ENCODE measurements at regions not wholly inside any gene's neighbourhood (a gene's known extent, or its start where the extent isn't known, plus 50 kb on each side); places are given as distances from the start of the nearest gene placed in this dataset.
"Not testable (repeated sequence)": the region's sequence is repeated elsewhere in the genome, so short reads cannot be mapped to it uniquely, and the experiment has no call there.

GRCh38 chr9:113664181-113664875, 200.8 kb downstream of the RGS3 start:
- DNase-seq (ENCODE audit: low read depth in 2 of 2): peak in 1 of 2 donors; percentile 67

GRCh38 chr9:113665064-113665463, 201.5 kb downstream of the RGS3 start:
- no peak for DNase-seq (ENCODE audit: low read depth in 2 of 2)

GRCh38 chr9:113665756-113666155, 202.2 kb downstream of the RGS3 start:
- DNase-seq (ENCODE audit: low read depth in 2 of 2): no peak

- no peak for DNase-seq (ENCODE audit: low read depth in 2 of 2)
These were observed 204.5 kb downstream of the RGS3 start for GRCh38 chr9:113668061-113668460.

DNA sequence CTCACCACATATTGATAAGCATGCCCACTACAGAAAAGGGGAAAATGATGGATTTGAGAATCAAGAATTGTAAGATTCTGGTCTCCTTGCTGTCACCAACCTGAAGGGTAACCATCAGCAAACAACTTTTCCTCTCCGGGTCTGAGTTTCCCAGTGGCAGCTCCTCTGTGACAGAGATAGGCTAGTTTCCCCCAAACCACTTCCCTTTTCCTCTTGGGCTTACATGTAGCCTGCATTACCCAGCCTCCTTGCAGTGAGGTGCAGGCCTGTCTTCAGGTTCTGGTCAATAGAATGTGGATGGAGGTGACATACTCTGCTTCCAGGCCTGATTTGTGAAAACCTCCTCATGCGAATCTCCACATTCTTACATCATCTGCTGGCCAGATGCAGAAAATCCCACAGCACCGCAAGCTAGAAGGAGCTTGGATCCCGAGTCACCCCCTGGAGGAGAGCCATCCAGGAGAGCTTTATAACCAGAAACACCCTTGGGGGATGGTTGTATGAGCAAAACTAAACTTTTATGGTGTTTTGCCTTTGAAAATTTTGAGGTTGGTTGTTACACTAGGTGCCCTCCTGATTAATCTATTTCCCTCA, 206.1 kb downstream of the RGS3 start:
- no peak for DNase-seq (ENCODE audit: low read depth in 2 of 2)

- no peak for DNase-seq (ENCODE audit: low read depth in 2 of 2)
These were observed 202.4 kb upstream of the ZNF618 start for GRCh38 chr9:113673726-113674125.

- peak in 1 of 2 donors; percentile 48 for DNase-seq (ENCODE audit: low read depth in 2 of 2)
These were observed 201.7 kb upstream of the ZNF618 start for GRCh38 chr9:113674436-113674835.

- peak; percentile 99 for DNase-seq (ENCODE audit: low read depth in 2 of 2)
These were observed 200.6 kb upstream of the ZNF618 start for GRCh38 chr9:113675475-113675941.

- DNase-seq (ENCODE audit: low read depth in 2 of 2): no peak
These were observed 199.1 kb upstream of the ZNF618 start for GRCh38 chr9:113677057-113677456.

DNA sequence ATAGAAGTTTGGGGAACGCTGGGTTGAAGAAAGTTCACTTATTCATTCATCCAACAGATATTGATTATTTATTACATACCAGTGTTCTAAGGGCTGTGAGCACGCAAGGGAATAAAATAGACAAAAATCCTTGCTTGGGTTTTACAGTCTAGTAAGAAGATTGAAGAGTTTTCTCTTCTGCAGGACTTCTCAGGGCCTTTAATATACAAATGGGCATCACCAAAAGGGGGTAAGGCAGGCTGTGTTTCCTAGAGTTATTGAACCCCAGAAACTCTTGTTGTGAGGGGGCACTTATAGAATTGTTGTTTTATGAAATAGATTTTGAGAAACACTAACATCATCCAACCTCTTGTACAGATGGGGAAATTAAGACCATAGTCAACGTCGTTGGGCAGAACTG, 198.5 kb upstream of the ZNF618 start:
- no peak for DNase-seq (ENCODE audit: low read depth in 2 of 2)

GRCh38 chr9:113678119-113678858, 197.8 kb upstream of the ZNF618 start:
- no peak for DNase-seq (ENCODE audit: low read depth in 2 of 2)

- DNase-seq (ENCODE audit: low read depth in 2 of 2): no peak
These were observed 197.3 kb upstream of the ZNF618 start for GRCh38 chr9:113678859-113679256.

DNA sequence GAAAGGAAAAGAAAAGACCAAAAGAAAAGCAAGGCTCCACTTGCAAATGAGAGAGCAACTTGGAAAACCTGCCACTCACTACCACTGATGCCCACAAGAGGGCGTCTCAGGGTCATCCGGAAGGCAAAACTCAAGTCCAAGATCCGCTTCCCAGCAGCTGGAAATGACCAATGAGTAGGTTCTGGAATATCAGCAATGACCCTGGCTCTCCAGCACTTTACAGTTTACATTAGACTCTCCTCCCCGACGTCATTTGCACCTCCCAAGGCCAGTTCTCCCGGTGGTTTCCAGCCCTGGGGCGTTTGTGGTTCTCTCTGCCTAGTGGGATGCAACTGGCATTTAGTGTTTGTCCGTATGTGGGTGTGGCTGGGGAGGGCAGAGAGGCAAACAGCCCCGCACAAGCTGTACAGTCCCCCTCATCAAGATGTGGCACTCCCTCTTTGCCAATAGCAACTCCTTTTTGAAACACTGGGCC, 193.8 kb upstream of the ZNF618 start:
- peak; percentile 59 to 70 for DNase-seq (ENCODE audit: low read depth in 2 of 2)

DNA sequence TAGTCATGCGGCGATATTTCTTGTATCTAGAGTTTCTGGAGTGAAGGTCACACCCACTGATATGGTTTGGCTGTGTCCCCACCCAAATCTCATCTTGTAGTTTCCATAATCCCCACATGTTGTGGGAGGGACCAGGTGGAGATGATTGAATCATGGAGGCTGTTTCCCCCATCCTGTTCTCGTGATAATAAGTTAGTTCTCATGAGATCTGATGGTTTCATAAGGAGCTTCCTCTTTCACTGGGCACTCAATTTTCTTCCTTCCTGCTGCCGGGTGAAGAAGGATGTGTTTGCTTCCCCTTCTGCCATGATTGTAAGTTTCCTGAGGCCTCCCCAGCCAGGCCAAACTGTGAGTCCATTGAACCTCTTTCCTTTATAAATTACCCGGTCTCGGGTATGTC, 190.5 kb upstream of the ZNF618 start:
- DNase-seq (ENCODE audit: low read depth in 2 of 2): not testable (repeated sequence)

DNA sequence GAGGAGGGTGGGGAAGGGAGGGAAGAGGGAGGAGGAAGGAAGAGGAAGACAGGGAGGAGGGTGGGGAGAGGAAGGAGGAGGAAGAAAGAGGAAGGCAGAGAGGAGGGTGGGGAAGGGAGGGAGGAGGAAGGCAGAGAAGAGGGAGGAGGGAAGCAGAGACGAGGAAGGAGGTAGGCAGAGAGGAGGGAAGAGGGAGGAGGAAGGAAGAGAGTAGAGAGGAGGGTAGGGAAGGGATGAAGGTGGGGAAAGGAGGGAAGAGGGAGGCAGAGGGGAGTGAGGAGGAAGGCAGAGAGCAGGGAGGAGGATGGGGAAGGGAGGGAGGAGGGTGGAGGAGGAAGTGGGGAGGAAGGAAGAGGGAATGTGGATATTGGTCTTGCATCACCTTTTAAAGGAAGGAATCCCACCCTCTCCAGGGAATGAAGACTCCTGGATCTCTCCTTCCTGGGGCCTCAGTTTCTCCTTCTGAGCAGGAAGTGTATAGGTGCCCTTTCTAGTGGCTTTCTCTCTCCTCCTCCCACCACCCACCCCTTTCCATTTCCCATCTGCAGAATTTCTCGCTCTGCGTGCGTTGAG, 188.9 kb upstream of the ZNF618 start:
- no peak for DNase-seq (ENCODE audit: low read depth in 2 of 2)

DNA sequence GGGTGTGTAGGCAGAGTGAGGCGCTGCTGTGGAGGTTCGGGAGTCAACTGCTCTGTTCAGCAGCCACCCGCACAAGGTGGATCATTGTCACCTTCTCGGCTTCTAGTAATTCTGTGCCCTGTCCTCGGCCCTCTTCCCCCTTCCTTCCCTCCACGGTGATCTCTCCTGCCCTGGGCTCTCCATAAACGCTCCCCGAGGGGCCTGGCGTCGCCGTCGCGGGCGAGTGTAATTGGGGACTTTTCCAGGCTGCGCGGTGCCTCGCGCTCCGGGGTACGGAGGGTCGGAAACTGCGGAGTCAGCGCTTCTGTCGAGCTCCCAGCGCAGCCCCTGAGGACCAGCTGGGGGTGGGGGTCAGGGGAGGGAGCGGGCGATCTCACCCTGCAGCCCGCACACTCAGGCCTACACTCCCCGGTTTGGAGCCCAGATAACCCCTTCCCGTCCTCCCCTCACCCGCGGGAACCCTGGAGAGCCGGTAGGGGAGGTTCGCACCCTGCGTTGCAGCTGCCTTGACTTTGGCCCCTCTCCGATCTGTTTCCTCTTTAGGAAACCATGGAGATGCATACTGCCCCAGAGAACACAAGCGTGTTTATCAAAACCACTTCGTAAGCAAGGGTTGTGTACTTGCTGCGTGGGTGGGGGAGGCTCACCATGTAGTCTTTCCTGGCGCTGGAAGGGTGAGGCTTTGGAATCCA, 188.3 kb upstream of the ZNF618 start:
- DNase-seq (ENCODE audit: low read depth in 2 of 2): no peak

- DNase-seq (ENCODE audit: low read depth in 2 of 2): no peak
These were observed 185.9 kb upstream of the ZNF618 start for GRCh38 chr9:113690055-113690740.

DNA sequence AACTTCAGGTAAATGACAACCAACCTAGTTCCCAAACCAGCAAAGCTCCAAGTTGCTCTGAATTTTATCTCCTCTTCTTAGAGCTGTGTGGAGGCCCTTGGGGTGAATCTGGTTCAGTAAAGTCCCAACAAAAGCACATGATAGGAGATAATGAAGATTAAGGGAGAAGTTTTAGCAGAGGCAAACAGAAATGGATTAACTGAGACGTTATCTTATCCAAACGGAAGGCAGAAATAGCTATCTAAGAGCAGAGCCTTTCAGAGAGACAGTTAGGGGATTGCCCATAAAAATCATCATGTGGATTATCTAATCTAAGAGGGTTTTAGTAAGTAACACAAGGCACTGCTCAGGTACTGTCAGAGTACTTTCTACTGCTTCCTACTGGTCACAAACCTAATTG, 183.9 kb upstream of the ZNF618 start:
- DNase-seq (ENCODE audit: low read depth in 2 of 2): no peak

DNA sequence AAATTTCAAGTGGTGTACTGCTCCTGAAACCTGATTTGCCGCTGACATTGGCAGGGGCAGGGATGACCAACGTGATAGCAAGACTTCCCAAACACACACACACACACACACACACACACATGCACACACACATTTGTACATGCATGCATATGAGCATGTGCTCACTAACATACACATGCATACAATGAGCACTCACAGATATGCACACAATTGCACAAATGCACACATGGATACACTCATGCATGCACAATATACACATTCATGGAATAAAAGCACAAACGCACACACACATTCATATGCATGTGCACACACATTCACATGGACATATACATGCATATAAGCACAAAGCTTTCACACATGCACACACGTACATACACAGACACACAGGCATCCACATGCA, 181.2 kb upstream of the ZNF618 start:
- no peak for DNase-seq (ENCODE audit: low read depth in 2 of 2)

GRCh38 chr9:113695440-113695851, 180.7 kb upstream of the ZNF618 start:
- DNase-seq (ENCODE audit: low read depth in 2 of 2): no peak

- no peak for DNase-seq (ENCODE audit: low read depth in 2 of 2)
These were observed 180.2 kb upstream of the ZNF618 start for GRCh38 chr9:113695901-113696300.

Data from dermis microvascular lymphatic vessel endothelial cell (primary cell).